ENCODE measurements at regions not wholly inside any gene's neighbourhood (a gene's known extent, or its start where the extent isn't known, plus 50 kb on each side); places are given as distances from the start of the nearest gene placed in this dataset.

GRCh38 chr7:106377847-106378361 lies 93.1 kb upstream of the NAMPT start:
- H3K9me3 Mint-ChIP-seq = no peaks in the 10 kb centered on the region
- H3K4me1 Mint-ChIP-seq (ENCODE audit: low read depth) = peaks cover 6% of the 10 kb centered on the region; the same call in 1 of the 2 replicates
- no peaks in the 10 kb centered on the region for H3K36me3 Mint-ChIP-seq (ENCODE audit: low read depth)
- TF ChIP-seq CTCF (IDR thresholded peaks at IDR 0.05) = no peak
- no peak overlapping the region for H3K27ac Mint-ChIP-seq
- H3K4me3 Mint-ChIP-seq = peak overlapping the region; percentile 24; the same call in 1 of the 2 replicates
- peaks cover 15% of the 10 kb centered on the region for H3K27me3 Mint-ChIP-seq (ENCODE audit: insufficient read depth)
- DNase-seq = no peak

DNA sequence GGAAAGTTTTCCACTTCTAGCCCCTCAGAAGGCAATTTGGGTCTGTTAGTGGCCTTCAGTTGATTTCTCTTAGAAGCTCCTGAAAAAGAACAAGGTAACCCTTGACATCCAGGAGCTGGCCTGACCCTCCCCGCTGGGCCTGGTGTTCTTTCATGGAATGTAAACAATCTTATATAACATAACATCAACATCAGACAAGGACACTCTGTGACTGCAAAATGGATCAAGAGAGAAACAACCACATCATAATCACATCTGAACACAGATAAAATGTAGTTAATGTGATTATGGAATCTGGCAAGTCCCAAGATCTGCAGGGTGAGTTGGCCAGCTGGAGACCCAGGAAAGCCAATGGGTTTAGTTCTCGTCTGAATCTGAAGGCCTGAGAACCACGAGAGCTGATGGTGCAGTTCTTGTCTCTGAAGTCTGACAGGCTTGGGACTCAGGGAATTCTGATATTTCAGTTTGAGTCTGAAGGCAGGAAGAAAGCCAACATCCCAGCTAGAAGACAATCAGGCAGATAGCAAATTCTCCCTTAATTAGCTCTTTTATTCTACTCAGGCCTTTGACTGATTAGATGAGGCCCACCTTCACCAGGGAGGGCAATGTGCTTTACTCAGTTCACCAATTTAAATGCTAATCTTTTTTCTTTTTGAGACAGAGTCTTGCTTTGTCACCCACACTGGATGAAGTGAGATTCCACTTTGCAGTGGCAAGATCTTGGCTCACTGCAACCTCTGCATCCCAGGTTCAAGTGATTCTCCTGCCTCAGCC lies 91.4 kb upstream of the NAMPT start:
- DNase-seq = no peak
- peaks cover 6% of the 10 kb centered on the region; the same call in 1 of the 2 replicates for H3K4me1 Mint-ChIP-seq (ENCODE audit: low read depth)
- no peak overlapping the region for H3K27ac Mint-ChIP-seq
- no peak for TF ChIP-seq CTCF (IDR thresholded peaks at IDR 0.05)
- no peak overlapping the region for H3K4me3 Mint-ChIP-seq
- peaks cover 10% of the 10 kb centered on the region for H3K27me3 Mint-ChIP-seq (ENCODE audit: insufficient read depth)
- no peaks in the 10 kb centered on the region for H3K36me3 Mint-ChIP-seq (ENCODE audit: low read depth)
- H3K9me3 Mint-ChIP-seq = no peaks in the 10 kb centered on the region

DNA sequence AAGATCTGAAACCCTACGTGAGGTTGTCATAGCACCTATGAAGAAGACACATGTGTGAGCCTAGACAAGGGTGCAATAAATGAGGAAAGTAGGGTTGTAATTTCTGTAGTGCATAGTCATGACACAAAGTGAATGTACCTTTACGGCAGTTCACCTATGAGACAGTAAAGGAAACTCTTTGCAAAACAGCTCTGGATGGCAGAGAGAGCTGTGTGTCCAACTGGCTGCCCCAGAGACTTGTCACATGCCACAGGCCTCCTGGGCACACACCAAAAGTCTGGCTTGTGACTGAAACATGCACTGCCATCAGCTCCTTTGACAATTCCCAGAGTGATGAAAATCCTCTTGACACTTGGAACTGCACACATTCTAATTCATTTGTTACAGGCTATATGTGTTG lies 90.7 kb upstream of the NAMPT start:
- TF ChIP-seq CTCF (IDR thresholded peaks at IDR 0.05) = no peak
- H3K4me1 Mint-ChIP-seq (ENCODE audit: low read depth) = peaks cover 6% of the 10 kb centered on the region; the same call in 1 of the 2 replicates
- no peak overlapping the region for H3K27ac Mint-ChIP-seq
- no peak overlapping the region for H3K4me3 Mint-ChIP-seq
- no peak for DNase-seq
- H3K9me3 Mint-ChIP-seq = no peaks in the 10 kb centered on the region
- peaks cover 9% of the 10 kb centered on the region for H3K27me3 Mint-ChIP-seq (ENCODE audit: insufficient read depth)
- no peaks in the 10 kb centered on the region for H3K36me3 Mint-ChIP-seq (ENCODE audit: low read depth)

GRCh38 chr7:106374437-106374836 lies 89.7 kb upstream of the NAMPT start:
- Mint-ChIP-seq H3K27me3 (ENCODE audit: insufficient read depth) (peaks cover 7% of the 10 kb centered on the region), H3K9me3 (no peaks in the 10 kb centered on the region)
- no peak for TF ChIP-seq CTCF (IDR thresholded peaks at IDR 0.05)

GRCh38 chr7:106372595-106373318 lies 88.0 kb upstream of the NAMPT start:
- H3K27me3 Mint-ChIP-seq (ENCODE audit: insufficient read depth) = peaks cover 8% of the 10 kb centered on the region
- no peaks in the 10 kb centered on the region for H3K9me3 Mint-ChIP-seq
- no peak overlapping the region for H3K4me3 Mint-ChIP-seq
- no peaks in the 10 kb centered on the region for H3K36me3 Mint-ChIP-seq (ENCODE audit: low read depth)
- no peak overlapping the region for H3K27ac Mint-ChIP-seq
- no peak for TF ChIP-seq CTCF (IDR thresholded peaks at IDR 0.05)
- DNase-seq = no peak
- peaks cover 10% of the 10 kb centered on the region for H3K4me1 Mint-ChIP-seq (ENCODE audit: low read depth)

More at GRCh38 chr7:106374437-106374836, 89.7 kb upstream of the NAMPT start:
- no peak for DNase-seq
- Mint-ChIP-seq H3K4me3 (no peak overlapping the region), H3K27ac (no peak overlapping the region), H3K36me3 (ENCODE audit: low read depth) (no peaks in the 10 kb centered on the region), H3K4me1 (ENCODE audit: low read depth) (peaks cover 11% of the 10 kb centered on the region)

All from HFFc6 (cell line).